PC-9 (cell line): ENCODE measurements at regions not wholly inside any gene's neighbourhood (a gene's known extent, or its start where the extent isn't known, plus 50 kb on each side); places are given as distances from the start of the nearest gene placed in this dataset.

ENCODE experiments used
- BruUV-seq: library from RNA; stranded (reverse); fragments of 400-500 nt; replicated peaks from 2 replicates; lab custom pipeline; 2021; lab: Mats Ljungman, UMichigan
- CTCF ChIA-PET: fragments of 300-600 bp; sonication (Branson Sonifier 250); formaldehyde crosslinking; loops from one replicate; lab custom pipeline; 2022; ENCODE audit warnings: antibody characterized with exemption; lab: Charles Lee
- POLR2A ChIA-PET: fragments of 300-600 bp; sonication (Branson Sonifier 250); formaldehyde crosslinking; loops from one replicate; lab custom pipeline; 2022; ENCODE audit warnings: antibody characterized with exemption; ENCODE audit not compliant: unreplicated experiment; lab: Charles Lee
- DNase-seq, 2 experiments: peaks; one replicate each; pipeline versions ENCODE4 v3.0.0 to v3.0.0-alpha.2; 2015 to 2022; ENCODE audit warnings: mixed read lengths in 1 of 2
- H2AFZ ChIP-seq: fragments of 200-600 bp; sonication (generic); 2 replicates; pipeline ENCODE4 v1.8.1; 2017; ENCODE audit warnings: antibody characterized with exemption
- H3F3A ChIP-seq: fragments of 200-600 bp; sonication (generic); 2 replicates; pipeline ENCODE4 v1.8.1; 2017; ENCODE audit warnings: antibody characterized with exemption, mild to moderate bottlenecking, low read depth; ENCODE audit not compliant: insufficient read depth
- H3K27ac ChIP-seq: fragments of 200-600 bp; sonication (generic); 2 replicates; pipeline ENCODE4 v1.6.1; 2016; ENCODE audit warnings: mixed run types
- H3K27me3 ChIP-seq: fragments of 200-600 bp; sonication (generic); 2 replicates; pipeline ENCODE4 v1.6.1; 2016; ENCODE audit warnings: low read depth, mixed run types; ENCODE audit not compliant: insufficient read depth
- H3K36me3 ChIP-seq: fragments of 200-600 bp; sonication (generic); 2 replicates; pipeline ENCODE4 v1.6.1; 2016; ENCODE audit warnings: low read depth, mixed run types
- H3K4me1 ChIP-seq: fragments of 200-600 bp; sonication (generic); replicated peaks from 2 replicates; pipeline ENCODE4 v1.6.1; 2016; ENCODE audit warnings: mixed run types; ENCODE audit not compliant: insufficient read depth
- H3K4me2 ChIP-seq: fragments of 200-600 bp; sonication (generic); 2 replicates; pipeline ENCODE4 v1.6.1; 2017; ENCODE audit warnings: mixed run types
- H3K4me3 ChIP-seq: fragments of 200-600 bp; sonication (generic); 2 replicates; pipeline ENCODE4 v1.6.1; 2016; ENCODE audit warnings: mixed run types
- H3K79me2 ChIP-seq: fragments of 200-600 bp; sonication (generic); 2 replicates; pipeline ENCODE4 v1.6.1; 2017; ENCODE audit warnings: low read depth, mixed run types
- H3K9me2 ChIP-seq: fragments of 200-600 bp; sonication (generic); 2 replicates; pipeline ENCODE4 v1.8.1; 2017; ENCODE audit warnings: mild to moderate bottlenecking; ENCODE audit not compliant: insufficient read depth
- H3K9me3 ChIP-seq: fragments of 200-600 bp; sonication (generic); 2 replicates; pipeline ENCODE4 v1.8.1; 2016; ENCODE audit warnings: low read depth; ENCODE audit not compliant: insufficient read depth
- H4K20me1 ChIP-seq: fragments of 200-600 bp; sonication (generic); 2 replicates; pipeline ENCODE4 v1.8.1; 2017; ENCODE audit not compliant: insufficient read depth
- EZH2 ChIP-seq: fragments of 200-600 bp; sonication (generic); IDR thresholded peaks from 2 replicates; pipeline ENCODE4 v1.8.0; 2017; ENCODE audit warnings: antibody characterized with exemption, low read depth
- intact Hi-C: fragments of 100-400 bp; cut with micrococcal nuclease; formaldehyde crosslinking; loops from one replicate; pipeline ENCODE4 v1.10.0; 2022; ENCODE audit not compliant: unreplicated experiment
- TF ChIP-seq, protein P1 (sequence below): fragments of 200-600 bp; sonication (generic); conservative IDR thresholded peaks from 2 replicates; pipeline ENCODE4 v1.6.1; 2017; ENCODE audit warnings: mixed run types, antibody characterized with exemption, mild to moderate bottlenecking, moderate library complexity

DNA sequence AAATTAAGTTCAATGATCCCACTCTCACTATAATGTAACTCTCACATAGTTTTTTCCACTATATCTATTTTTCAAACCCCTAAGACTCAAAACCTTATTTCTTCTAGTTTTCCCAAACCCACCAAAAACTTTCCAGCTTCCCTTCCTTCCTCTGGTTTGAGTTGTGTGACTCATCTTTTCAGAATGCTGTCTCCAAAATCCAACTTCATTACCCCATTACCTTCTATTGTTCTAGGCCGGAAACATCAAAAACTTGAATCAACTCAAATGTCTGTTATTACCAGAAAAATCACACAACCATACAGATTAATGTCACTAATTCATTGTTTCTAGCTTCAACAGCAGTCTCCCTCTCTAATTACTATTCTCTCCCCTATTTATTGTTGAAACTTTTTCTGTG lies 1090.3 kb downstream of the HACE1 start:
- POLR2A ChIA-PET: no interaction called here
- Histone ChIP-seq H3F3A (no peaks in the 10 kb centered on the region), H3K27ac (no peak overlapping the region), H3K79me2 (no peaks in the 10 kb centered on the region), H4K20me1 (no peaks in the 10 kb centered on the region), H3K4me2 (no peak overlapping the region), H3K27me3 (no peaks in the 10 kb centered on the region), H2AFZ (no peak overlapping the region), H3K4me1 (no peaks in the 10 kb centered on the region), H3K9me2 (no peaks in the 10 kb centered on the region), H3K4me3 (no peak overlapping the region), H3K9me3 (no peaks in the 10 kb centered on the region), H3K36me3 (no peaks in the 10 kb centered on the region)
- BruUV-seq: no TSS peak
- CTCF ChIA-PET: no interaction called here
- DNase-seq: no peak
- no peak for TF ChIP-seq EZH2
- TF ChIP-seq, protein P1, sequence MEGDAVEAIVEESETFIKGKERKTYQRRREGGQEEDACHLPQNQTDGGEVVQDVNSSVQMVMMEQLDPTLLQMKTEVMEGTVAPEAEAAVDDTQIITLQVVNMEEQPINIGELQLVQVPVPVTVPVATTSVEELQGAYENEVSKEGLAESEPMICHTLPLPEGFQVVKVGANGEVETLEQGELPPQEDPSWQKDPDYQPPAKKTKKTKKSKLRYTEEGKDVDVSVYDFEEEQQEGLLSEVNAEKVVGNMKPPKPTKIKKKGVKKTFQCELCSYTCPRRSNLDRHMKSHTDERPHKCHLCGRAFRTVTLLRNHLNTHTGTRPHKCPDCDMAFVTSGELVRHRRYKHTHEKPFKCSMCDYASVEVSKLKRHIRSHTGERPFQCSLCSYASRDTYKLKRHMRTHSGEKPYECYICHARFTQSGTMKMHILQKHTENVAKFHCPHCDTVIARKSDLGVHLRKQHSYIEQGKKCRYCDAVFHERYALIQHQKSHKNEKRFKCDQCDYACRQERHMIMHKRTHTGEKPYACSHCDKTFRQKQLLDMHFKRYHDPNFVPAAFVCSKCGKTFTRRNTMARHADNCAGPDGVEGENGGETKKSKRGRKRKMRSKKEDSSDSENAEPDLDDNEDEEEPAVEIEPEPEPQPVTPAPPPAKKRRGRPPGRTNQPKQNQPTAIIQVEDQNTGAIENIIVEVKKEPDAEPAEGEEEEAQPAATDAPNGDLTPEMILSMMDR: no peak
- intact Hi-C loops: no loop called here

DNA sequence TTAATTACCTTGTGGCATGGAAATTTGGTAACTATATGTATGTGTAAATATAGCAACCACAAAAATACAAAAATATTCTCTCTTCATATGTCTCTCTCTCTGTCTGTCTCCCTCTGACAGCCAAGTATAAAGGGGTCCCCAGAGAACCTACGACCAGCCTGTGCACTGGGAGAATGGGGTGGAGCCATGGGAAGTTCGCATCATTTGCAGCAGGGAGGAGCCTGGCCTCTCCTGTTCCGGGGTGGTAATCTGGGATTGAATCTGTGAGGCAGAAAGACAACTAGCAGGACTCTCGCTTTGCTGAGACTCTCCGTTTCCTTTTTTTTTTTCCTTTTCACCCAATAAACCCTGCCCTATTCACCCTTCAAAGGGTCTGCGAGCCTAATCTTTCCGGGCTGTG lies 1109.1 kb downstream of the HACE1 start:
- ChIA-PET POLR2A (no interaction called here), CTCF (no interaction called here)
- no peaks in the 10 kb centered on the region for H3K4me1 ChIP-seq
- H3K9me3 ChIP-seq: no peaks in the 10 kb centered on the region
- H3K27ac ChIP-seq: no peak overlapping the region
- no peaks in the 10 kb centered on the region for H3K9me2 ChIP-seq
- H3K4me3 ChIP-seq: no peak overlapping the region
- H4K20me1 ChIP-seq: no peaks in the 10 kb centered on the region
- no peaks in the 10 kb centered on the region for H3F3A ChIP-seq
- no peak overlapping the region for H2AFZ ChIP-seq
- TF ChIP-seq, protein P1: no peak
- TF ChIP-seq EZH2: no peak
- intact Hi-C loops: no loop called here
- H3K27me3 ChIP-seq: no peaks in the 10 kb centered on the region
- BruUV-seq: no TSS peak
- H3K79me2 ChIP-seq: no peaks in the 10 kb centered on the region
- no peaks in the 10 kb centered on the region for H3K36me3 ChIP-seq
- H3K4me2 ChIP-seq: no peak overlapping the region
- no peak for DNase-seq

DNA sequence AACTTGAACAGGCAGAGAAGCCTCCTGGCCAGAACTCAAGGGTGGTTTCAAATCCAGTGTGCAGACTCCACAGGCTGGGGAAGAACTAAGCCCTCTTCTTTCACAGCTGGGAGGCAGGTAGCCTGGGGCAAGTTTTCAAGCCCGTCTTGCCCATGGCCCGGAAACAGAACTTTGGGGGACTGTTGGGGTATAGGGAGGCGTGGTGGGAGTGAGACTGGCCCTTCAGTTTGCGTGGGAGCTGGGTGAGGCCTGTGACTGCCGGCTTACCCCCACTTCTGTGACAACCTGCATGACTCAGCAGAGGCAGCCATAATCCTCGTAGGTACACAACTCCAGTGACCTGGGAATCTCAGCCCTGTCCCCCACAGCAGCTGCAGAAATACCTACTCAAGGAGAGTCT lies 1125.7 kb downstream of the HACE1 start:
- intact Hi-C loops: no loop called here
- no TSS peak for BruUV-seq
- Histone ChIP-seq H4K20me1 (no peaks in the 10 kb centered on the region), H3K4me1 (no peaks in the 10 kb centered on the region), H3K9me2 (no peaks in the 10 kb centered on the region; the same call in 1 of the 2 replicates), H3K4me2 (no peak overlapping the region), H3K36me3 (no peaks in the 10 kb centered on the region), H3K27ac (no peak overlapping the region), H3K4me3 (no peak overlapping the region), H3K79me2 (no peaks in the 10 kb centered on the region), H2AFZ (no peak overlapping the region), H3F3A (no peaks in the 10 kb centered on the region), H3K27me3 (no peaks in the 10 kb centered on the region), H3K9me3 (no peaks in the 10 kb centered on the region)
- TF ChIP-seq EZH2: no peak
- TF ChIP-seq, protein P1: no peak
- no peak for DNase-seq
- ChIA-PET CTCF (no interaction called here), POLR2A (no interaction called here)
